Testis (tissue), 2 donors: ENCODE measurements at regions not wholly inside any gene's neighbourhood (a gene's known extent, or its start where the extent isn't known, plus 50 kb on each side); places are given as distances from the start of the nearest gene placed in this dataset.
A peak's percentile ranks its signal among the peaks of the same experiment; 100 is the strongest.

Experiments
- DNase-seq: peaks from one replicate; pipeline ENCODE4 v3.0.0-alpha.2; 2019
- H3K27ac ChIP-seq, 2 donors: fragments of 200-600 bp; sonication (generic); one replicate each; pipeline ENCODE4 v1.5.1; 2019
- H3K27me3 ChIP-seq: fragments of 200-600 bp; sonication (generic); one replicate; pipeline ENCODE4 v1.5.1; 2019
- H3K36me3 ChIP-seq: fragments of 200-600 bp; sonication (generic); one replicate; pipeline ENCODE4 v1.5.1; 2017; ENCODE audit warnings: low read depth; ENCODE audit errors: missing control alignments
- H3K4me1 ChIP-seq: fragments of 200-600 bp; sonication (generic); one replicate; pipeline ENCODE4 v1.5.1; 2019
- H3K4me3 ChIP-seq, 2 donors: fragments of 200-600 bp; sonication (generic); one replicate each; pipeline ENCODE4 v1.5.1; 2017 to 2019
- H3K9me3 ChIP-seq: fragments of 200-600 bp; sonication (generic); one replicate; pipeline ENCODE4 v1.5.1; 2017
- POLR2A ChIP-seq: fragments of 450-650 bp; IDR thresholded peaks from one replicate; pipeline ENCODE4 v1.6.1; 2017; ENCODE audit warnings: antibody characterized with exemption, mild to moderate bottlenecking, moderate library complexity
- WGBS, 2 donors: methylation state at CpG; one replicate each; pipeline ENCODE4 v1.1.5; 2018; 5-methylcytosine and 5-hydroxymethylcytosine counted together
- intact Hi-C: fragments of 100-400 bp; cut with DNase I; formaldehyde crosslinking; loops from one replicate; pipeline ENCODE4 v1.15.1; 2023; ENCODE audit warnings: low total_unique reads
- TF ChIP-seq, protein P1 (sequence below), 3 experiments: fragments of 450-650 bp in 2 of 3; fragments of 200-600 bp in 1 of 3; sonication (generic) in 1 of 3; IDR thresholded peaks; one replicate each; pipeline ENCODE4 v1.5.1; 2016 to 2019; ENCODE audit warnings: antibody characterized with exemption in 3 of 3, mild to moderate bottlenecking in 2 of 3, moderate library complexity in 1 of 3

DNA sequence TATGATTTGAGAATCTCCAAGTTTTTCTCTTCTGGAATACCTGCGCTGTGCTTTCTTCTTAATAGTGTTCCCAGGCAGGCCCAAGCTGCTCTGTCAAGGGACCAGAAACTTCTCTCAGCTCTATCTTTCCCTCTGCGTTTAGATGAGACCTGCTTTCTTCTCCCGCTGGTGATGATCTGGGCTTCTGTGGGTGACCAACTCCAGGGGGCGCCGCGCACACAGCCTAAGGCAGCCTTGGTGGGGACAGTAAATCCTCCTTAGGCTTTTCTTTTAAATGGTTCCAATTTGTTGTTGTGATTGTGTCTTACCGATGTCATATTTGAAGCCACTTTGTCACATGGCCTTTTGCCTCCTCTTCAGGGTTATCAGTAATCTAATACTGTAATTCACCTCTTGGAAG is 439.4 kb upstream of the KLF12 start:
- Histone ChIP-seq H3K9me3 (no peaks in the 10 kb centered on the region), H3K4me3 (no peak overlapping the region), H3K36me3 (no peaks in the 10 kb centered on the region), H3K27ac (no peak overlapping the region), H3K4me1 (no peaks in the 10 kb centered on the region), H3K27me3 (no peaks in the 10 kb centered on the region)
- intact Hi-C loops: no loop called here
- DNase-seq: peak; percentile 25
- TF ChIP-seq, protein P1, sequence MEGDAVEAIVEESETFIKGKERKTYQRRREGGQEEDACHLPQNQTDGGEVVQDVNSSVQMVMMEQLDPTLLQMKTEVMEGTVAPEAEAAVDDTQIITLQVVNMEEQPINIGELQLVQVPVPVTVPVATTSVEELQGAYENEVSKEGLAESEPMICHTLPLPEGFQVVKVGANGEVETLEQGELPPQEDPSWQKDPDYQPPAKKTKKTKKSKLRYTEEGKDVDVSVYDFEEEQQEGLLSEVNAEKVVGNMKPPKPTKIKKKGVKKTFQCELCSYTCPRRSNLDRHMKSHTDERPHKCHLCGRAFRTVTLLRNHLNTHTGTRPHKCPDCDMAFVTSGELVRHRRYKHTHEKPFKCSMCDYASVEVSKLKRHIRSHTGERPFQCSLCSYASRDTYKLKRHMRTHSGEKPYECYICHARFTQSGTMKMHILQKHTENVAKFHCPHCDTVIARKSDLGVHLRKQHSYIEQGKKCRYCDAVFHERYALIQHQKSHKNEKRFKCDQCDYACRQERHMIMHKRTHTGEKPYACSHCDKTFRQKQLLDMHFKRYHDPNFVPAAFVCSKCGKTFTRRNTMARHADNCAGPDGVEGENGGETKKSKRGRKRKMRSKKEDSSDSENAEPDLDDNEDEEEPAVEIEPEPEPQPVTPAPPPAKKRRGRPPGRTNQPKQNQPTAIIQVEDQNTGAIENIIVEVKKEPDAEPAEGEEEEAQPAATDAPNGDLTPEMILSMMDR (IDR thresholded peaks at IDR 0.05): no peak
- TF ChIP-seq POLR2A: no peak
- WGBS, 2 donors: 81 to 83% methylated on average over 7 of the region's 7 CpGs

DNA sequence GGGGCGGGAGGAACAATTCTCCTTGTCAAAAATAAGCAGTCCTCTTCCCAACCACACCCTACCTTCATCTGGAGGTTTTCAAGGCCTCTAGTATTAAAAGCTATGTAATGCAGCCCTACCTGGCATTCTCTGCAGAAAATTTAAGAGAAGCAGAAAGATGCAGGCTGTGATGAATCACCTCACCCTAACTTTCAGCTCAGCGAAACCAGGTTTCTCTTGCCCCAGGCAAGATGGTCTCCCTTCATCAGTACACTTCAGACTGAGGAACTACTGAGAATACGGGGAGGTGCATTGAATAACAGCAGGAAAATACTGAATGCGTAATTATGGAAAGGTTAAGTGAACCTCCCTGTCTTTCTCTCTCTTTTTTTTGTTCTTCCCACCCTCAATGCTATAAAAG is 437.6 kb upstream of the KLF12 start:
- H3K36me3 ChIP-seq: no peaks in the 10 kb centered on the region
- H3K9me3 ChIP-seq: no peaks in the 10 kb centered on the region
- no peaks in the 10 kb centered on the region for H3K27me3 ChIP-seq
- DNase-seq: no peak
- H3K27ac ChIP-seq: no peak overlapping the region
- TF ChIP-seq, protein P1 (IDR thresholded peaks at IDR 0.05): no peak
- no peak for TF ChIP-seq POLR2A
- 77 to 79% methylated on average over 4 of the region's 4 CpGs for WGBS, 2 donors
- H3K4me1 ChIP-seq: no peaks in the 10 kb centered on the region
- H3K4me3 ChIP-seq: no peak overlapping the region
- intact Hi-C loops: no loop called here

DNA sequence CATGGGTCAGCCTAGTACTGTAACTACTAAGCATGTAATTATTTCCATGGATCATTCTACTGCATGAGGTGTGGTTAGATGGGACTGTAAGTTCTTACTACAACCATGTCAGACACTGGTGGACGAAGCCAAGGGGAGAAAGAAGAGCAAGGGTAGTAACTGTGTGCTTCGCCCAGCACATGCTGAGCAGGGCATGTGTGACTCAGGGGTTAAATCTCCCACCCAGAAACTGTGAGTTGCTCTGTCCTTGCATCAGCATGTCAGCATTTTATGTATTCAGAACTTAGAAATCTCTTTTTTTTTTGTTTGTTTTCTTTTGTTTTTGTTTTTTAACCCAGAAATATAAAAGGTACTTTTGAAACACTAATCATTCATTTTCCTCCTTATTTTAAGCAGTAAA is 436.6 kb upstream of the KLF12 start:
- Histone ChIP-seq H3K27ac (no peak overlapping the region), H3K9me3 (no peaks in the 10 kb centered on the region), H3K27me3 (no peaks in the 10 kb centered on the region), H3K4me1 (no peaks in the 10 kb centered on the region), H3K4me3 (no peak overlapping the region), H3K36me3 (no peaks in the 10 kb centered on the region)
- DNase-seq: no peak
- intact Hi-C loops: no loop called here
- TF ChIP-seq, protein P1 (IDR thresholded peaks at IDR 0.05): no peak
- TF ChIP-seq POLR2A: no peak
- 85 to 98% methylated on average over 2 of the region's 2 CpGs for whole genome bisulfite sequencing, 2 donors

DNA sequence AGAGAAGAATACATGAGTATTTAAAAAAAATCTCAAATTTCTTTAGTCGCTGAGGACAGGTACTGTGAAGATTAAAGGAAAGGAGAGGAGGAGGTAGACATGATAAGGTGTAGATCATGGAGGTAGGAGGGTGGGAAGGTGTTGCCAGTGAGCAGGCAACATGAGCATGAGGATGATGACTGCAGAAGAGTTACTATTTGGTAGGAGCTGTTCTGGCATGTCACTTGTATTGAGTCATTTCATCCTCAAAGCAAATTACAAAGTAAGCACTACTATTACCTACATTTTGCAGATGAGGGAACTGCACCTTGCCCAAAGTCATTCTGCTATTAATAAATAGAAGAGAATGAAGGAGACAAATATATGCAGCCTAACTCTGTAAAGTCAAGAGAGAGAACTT is 435.8 kb upstream of the KLF12 start:
- no peaks in the 10 kb centered on the region for H3K4me1 ChIP-seq
- intact Hi-C loops: no loop called here
- TF ChIP-seq, protein P1 (IDR thresholded peaks at IDR 0.05): no peak
- TF ChIP-seq POLR2A: no peak
- no peak overlapping the region for H3K27ac ChIP-seq
- no peaks in the 10 kb centered on the region for H3K27me3 ChIP-seq
- H3K9me3 ChIP-seq: no peaks in the 10 kb centered on the region
- no peak overlapping the region for H3K4me3 ChIP-seq
- no peaks in the 10 kb centered on the region for H3K36me3 ChIP-seq
- no peak for DNase-seq
- WGBS, 2 donors: 87 to 93% methylated on average over 1 of the region's 1 CpG

DNA sequence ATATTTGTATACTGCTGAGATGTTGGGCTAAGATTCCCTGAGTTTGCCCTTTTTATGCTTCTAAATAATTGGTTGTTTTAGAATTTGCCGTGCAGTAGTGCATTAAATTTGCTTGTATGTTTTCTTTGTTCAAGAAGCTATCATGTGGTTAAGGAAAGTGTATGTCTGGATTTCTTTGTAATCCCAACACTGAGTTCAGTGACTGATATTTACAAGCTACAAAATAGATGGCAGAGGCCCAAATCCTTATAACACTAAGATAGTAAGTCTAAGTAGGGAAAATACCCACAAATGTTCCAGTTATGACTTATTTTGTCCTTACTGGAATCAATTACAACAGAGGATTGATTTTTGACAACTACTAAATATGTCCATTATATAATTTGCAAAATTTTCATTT is 435.0 kb upstream of the KLF12 start:
- no peaks in the 10 kb centered on the region for H3K27me3 ChIP-seq
- no peaks in the 10 kb centered on the region for H3K36me3 ChIP-seq
- DNase-seq: no peak
- H3K9me3 ChIP-seq: no peaks in the 10 kb centered on the region
- H3K4me1 ChIP-seq: no peaks in the 10 kb centered on the region
- H3K27ac ChIP-seq: no peak overlapping the region
- 0% methylated on average over 1 of the region's 1 CpG for WGBS, 2 donors
- H3K4me3 ChIP-seq: no peak overlapping the region
- TF ChIP-seq, protein P1 (IDR thresholded peaks at IDR 0.05): no peak
- no peak for TF ChIP-seq POLR2A
- intact Hi-C loops: no loop called here
